ENCODE measurements at regions not wholly inside any gene's neighbourhood (a gene's known extent, or its start where the extent isn't known, plus 50 kb on each side); places are given as distances from the start of the nearest gene placed in this dataset.

DNA sequence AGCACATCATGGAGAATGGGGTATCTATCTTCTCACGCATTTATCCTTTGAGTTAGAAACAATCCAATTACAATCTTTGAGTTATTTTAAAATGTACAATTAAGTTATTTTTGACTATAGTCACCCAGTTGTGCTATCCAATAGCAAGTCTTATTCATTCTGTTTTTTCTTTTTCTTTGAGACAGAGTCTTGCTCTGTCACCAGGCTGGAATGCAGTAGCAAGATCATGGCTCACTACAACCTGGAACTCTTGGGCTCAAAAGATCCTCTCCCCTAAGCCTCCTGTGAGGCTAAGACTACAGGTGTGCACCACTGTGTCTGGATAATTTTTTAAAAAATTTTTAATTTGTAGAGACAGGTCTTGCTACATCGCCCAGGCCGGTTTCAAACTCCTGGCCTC, 201.5 kb upstream of the ZNF217 start:
- no peak overlapping the region for H3K27ac ChIP-seq
- H3K4me1 ChIP-seq: no peaks in the 10 kb centered on the region
- no peak for TF ChIP-seq CTCF (IDR thresholded peaks at IDR 0.05)
- H3K4me3 ChIP-seq: no peak overlapping the region
- H3K27me3 ChIP-seq: no peaks in the 10 kb centered on the region
- H3K36me3 ChIP-seq: no peaks in the 10 kb centered on the region
- DNase-seq (ENCODE audit: low spot score): no peak
- H3K9me3 ChIP-seq: no peaks in the 10 kb centered on the region

- no peaks in the 10 kb centered on the region for H3K36me3 ChIP-seq
- H3K4me1 ChIP-seq: no peaks in the 10 kb centered on the region
- TF ChIP-seq CTCF (IDR thresholded peaks at IDR 0.05): no peak
- H3K4me3 ChIP-seq: no peak overlapping the region
- H3K27me3 ChIP-seq: no peaks in the 10 kb centered on the region
- DNase-seq (ENCODE audit: low spot score): peak; percentile 23
- no peak overlapping the region for H3K27ac ChIP-seq
- H3K9me3 ChIP-seq: no peaks in the 10 kb centered on the region
Observed at GRCh38 chr20:53794529-53795115, 201.0 kb upstream of the ZNF217 start.

- no peak for TF ChIP-seq CTCF (IDR thresholded peaks at IDR 0.05)
Observed at GRCh38 chr20:53793783-53794383, 200.2 kb upstream of the ZNF217 start.

GRCh38 chr20:53792946-53793536, 199.4 kb upstream of the ZNF217 start:
- Histone ChIP-seq H3K9me3 (no peaks in the 10 kb centered on the region), H3K27me3 (no peaks in the 10 kb centered on the region), H3K27ac (no peak overlapping the region), H3K4me3 (no peak overlapping the region), H3K4me1 (no peaks in the 10 kb centered on the region), H3K36me3 (no peaks in the 10 kb centered on the region)
- no peak for DNase-seq (ENCODE audit: low spot score)
- TF ChIP-seq CTCF (IDR thresholded peaks at IDR 0.05): no peak

More at GRCh38 chr20:53793783-53794383, 200.2 kb upstream of the ZNF217 start:
- Histone ChIP-seq H3K27ac (no peak overlapping the region), H3K36me3 (no peaks in the 10 kb centered on the region), H3K4me3 (no peak overlapping the region), H3K27me3 (no peaks in the 10 kb centered on the region), H3K4me1 (no peaks in the 10 kb centered on the region), H3K9me3 (no peaks in the 10 kb centered on the region)
- DNase-seq (ENCODE audit: low spot score): no peak

DNA sequence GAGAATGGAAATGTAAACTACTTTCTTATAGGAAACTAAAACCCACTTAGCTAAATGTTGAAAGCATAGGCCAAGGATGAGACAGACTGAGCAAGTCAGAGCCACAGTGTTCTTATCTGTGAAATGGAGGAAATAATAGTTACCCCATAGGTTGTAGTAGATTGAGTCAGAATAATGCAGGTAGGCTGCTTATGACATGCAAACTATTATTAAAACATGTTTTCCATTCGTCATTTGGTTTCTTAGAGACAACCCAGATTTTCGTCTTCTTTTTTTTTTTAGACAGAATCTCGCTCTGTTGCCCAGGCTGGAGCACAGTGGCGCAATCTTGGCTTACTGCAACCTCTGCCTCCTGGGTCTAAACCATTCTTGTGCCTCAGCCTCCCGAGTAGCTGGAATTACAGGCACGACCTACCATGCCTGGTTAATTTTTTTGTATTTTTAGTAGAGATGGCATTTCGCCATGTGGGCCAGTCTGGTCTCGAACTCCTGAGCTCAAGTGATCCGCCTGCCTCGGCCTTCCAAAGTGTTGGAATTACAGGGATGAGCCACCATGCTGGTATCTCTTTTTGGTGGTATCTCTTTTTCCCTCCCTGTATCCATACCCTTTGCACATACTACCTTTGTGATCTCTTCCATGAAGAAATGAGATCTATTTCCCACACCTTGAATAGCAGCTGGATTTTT, 196.5 kb upstream of the ZNF217 start:
- no peak for DNase-seq (ENCODE audit: low spot score)
- H3K27ac ChIP-seq: no peak overlapping the region

More for the DNA sequence above, 196.5 kb upstream of the ZNF217 start:
- no peak for TF ChIP-seq CTCF (IDR thresholded peaks at IDR 0.05)
- H3K4me1 ChIP-seq: no peaks in the 10 kb centered on the region
- H3K36me3 ChIP-seq: no peaks in the 10 kb centered on the region
- H3K4me3 ChIP-seq: no peak overlapping the region
- H3K9me3 ChIP-seq: no peaks in the 10 kb centered on the region
- H3K27me3 ChIP-seq: no peaks in the 10 kb centered on the region

All from right atrium auricular region (tissue), 2 donors.